K562 (cell line): ENCODE measurements at regions not wholly inside any gene's neighbourhood (a gene's known extent, or its start where the extent isn't known, plus 50 kb on each side); places are given as distances from the start of the nearest gene placed in this dataset.

Source experiments
- ATAC-seq: fragments of 200-7000 bp; cut with Tn5 transposase; 3 replicates; pipeline ENCODE4 v1.9.1; 2020; ENCODE audit warnings: moderate library complexity
- BruUV-seq: library from RNA; stranded (reverse); fragments of 400-500 nt; replicated peaks from 2 replicates; lab custom pipeline; 2021; lab: Mats Ljungman, UMichigan
- CTCF ChIA-PET: fragments of 300-600 bp; formaldehyde crosslinking; extraction: SDS; loops from one replicate; lab custom pipeline; 2021; ENCODE audit warnings: low intra/inter-chr PET ratio; lab: Yijun Ruan, JAX
- POLR2A ChIA-PET: fragments of 300-600, 350-650 bp; sonication (Branson Sonifier 250); formaldehyde crosslinking; extraction: SDS; loops from one replicate; lab custom pipeline; 2021; ENCODE audit warnings: antibody characterized with exemption, inconsistent platforms; lab: Yijun Ruan, JAX
- DNase-seq, 4 experiments: peaks; one replicate each; pipeline versions ENCODE4 v3.0.0 to v3.0.0-alpha.2; 2011 to 2018; ENCODE audit warnings: low spot score in 3 of 4, mixed read lengths in 3 of 4; ENCODE audit errors: extremely low read depth in 1 of 4
- FAIRE-seq: peaks from 2 replicates; lab custom pipeline; 2011; peaks lifted over from hg19 to GRCh38; lab: Jason Lieb, UNC
- H2AFZ ChIP-seq: 2 replicates; pipeline ENCODE4 v1.6.0; 2011; ENCODE audit warnings: low read depth, low read length, control low read depth, inconsistent platforms
- H3K27ac ChIP-seq: fragments of 200-600 bp; 3 replicates; pipeline ENCODE4 v1.8.0; 2011; ENCODE audit warnings: low read depth, mild to moderate bottlenecking, control low read depth, inconsistent platforms, low read length, moderate library complexity, mixed read lengths; ENCODE audit errors: extremely low read depth
- H3K27me3 ChIP-seq, 2 experiments: fragments of 300-600 bp in 1 of 2; 2 replicates in 1 of 2; 3 replicates in 1 of 2; pipeline versions ENCODE4 v1.6.0 to v1.8.0; 2011; ENCODE audit warnings: inconsistent platforms in 2 of 2, low read length in 2 of 2, mild to moderate bottlenecking in 1 of 2, mixed read lengths in 1 of 2, moderate library complexity in 1 of 2; ENCODE audit not compliant: control insufficient read depth in 2 of 2, insufficient read depth in 2 of 2
- H3K36me3 ChIP-seq: fragments of 300-600 bp; 3 replicates; pipeline ENCODE4 v1.8.0; 2011; ENCODE audit warnings: mild to moderate bottlenecking, low read length, inconsistent platforms; ENCODE audit not compliant: control insufficient read depth, insufficient read depth
- H3K4me1 ChIP-seq, 2 experiments: fragments of 200-600 bp in 1 of 2; replicated peaks in 1 of 2; 2 replicates in 1 of 2; 3 replicates in 1 of 2; pipeline versions ENCODE4 v1.5.1 to v1.8.0; 2011; ENCODE audit warnings: inconsistent platforms in 2 of 2, low read length in 2 of 2, mild to moderate bottlenecking in 1 of 2, mixed read lengths in 1 of 2, moderate library complexity in 1 of 2; ENCODE audit not compliant: control insufficient read depth in 2 of 2, insufficient read depth in 2 of 2
- H3K4me2 ChIP-seq: 2 replicates; pipeline ENCODE4 v1.6.1; 2011; ENCODE audit warnings: low read length, control low read depth, inconsistent platforms, mixed read lengths; ENCODE audit not compliant: insufficient read depth
- H3K4me3 ChIP-seq: fragments of 200-600 bp; sonication (generic), shearing (Covaris generic); 2 replicates; pipeline ENCODE4 v1.5.1; 2016; ENCODE audit warnings: control low read depth, inconsistent platforms
- H3K79me2 ChIP-seq: fragments of 200-600 bp; 3 replicates; pipeline ENCODE4 v1.8.0; 2011; ENCODE audit warnings: low read length, inconsistent platforms; ENCODE audit not compliant: control insufficient read depth, insufficient read depth
- H3K9ac ChIP-seq, 2 experiments: 2 replicates each; pipeline versions ENCODE4 v1.6.0 to v1.6.1; 2011; ENCODE audit warnings: low read depth in 2 of 2, low read length in 2 of 2, control low read depth in 1 of 2, inconsistent platforms in 1 of 2, mild to moderate bottlenecking in 1 of 2, mixed read lengths in 1 of 2; ENCODE audit not compliant: insufficient read depth in 1 of 2
- H3K9me1 ChIP-seq: one replicate; pipeline ENCODE4 v1.6.0; 2011; ENCODE audit warnings: inconsistent platforms, mild to moderate bottlenecking, low read length, moderate library complexity; ENCODE audit not compliant: control insufficient read depth, insufficient read depth
- H3K9me3 ChIP-seq: replicated peaks from 2 replicates; pipeline ENCODE4 v1.5.1; 2011; ENCODE audit warnings: low read depth, low read length, inconsistent platforms; ENCODE audit not compliant: control insufficient read depth, insufficient read depth
- H4K20me1 ChIP-seq: replicated peaks from 2 replicates; pipeline ENCODE4 v1.6.1; 2011; ENCODE audit warnings: low read length, inconsistent platforms, mixed read lengths; ENCODE audit not compliant: control insufficient read depth, insufficient read depth
- CHD1 ChIP-seq: fragments of 200-600 bp; sonication (generic); IDR thresholded peaks from one replicate; pipeline ENCODE4 v1.6.1; 2012; ENCODE audit warnings: mild to moderate bottlenecking, moderate library complexity, low read length, inconsistent platforms
- CREBBP ChIP-seq: IDR thresholded peaks from one replicate; pipeline ENCODE4 v1.6.1; 2012; ENCODE audit warnings: low read depth, mild to moderate bottlenecking, control low read depth, inconsistent platforms, low read length
- ETV6 ChIP-seq, 3 experiments: fragments of 150-350 bp in 1 of 3; sonication (generic) in 1 of 3; formaldehyde crosslinking in 1 of 3; IDR thresholded peaks; 2 replicates each; pipeline versions ENCODE4 v1.6.1 to v1.8.0; 2014 to 2022; ENCODE audit warnings: borderline replicate concordance in 2 of 3, low read depth in 2 of 3, antibody characterized with exemption in 1 of 3, low read length in 1 of 3, mild to moderate bottlenecking in 1 of 3, missing genetic modification reagents in 1 of 3
- HDAC2 ChIP-seq: fragments of 450-650 bp; IDR thresholded peaks from 2 replicates; pipeline ENCODE4 v1.6.1; 2016; ENCODE audit warnings: mild to moderate bottlenecking
- KDM2B ChIP-seq: fragments of 250-450 bp; sonication (Bioruptor Pico); IDR thresholded peaks from 2 replicates; pipeline ENCODE4 v1.8.0; 2021; ENCODE audit warnings: mild to moderate bottlenecking, moderate library complexity
- MYBL2 ChIP-seq, 2 experiments: fragments of 450-650 bp in 1 of 2; sonication (generic) in 1 of 2; formaldehyde crosslinking in 1 of 2; IDR thresholded peaks; 2 replicates each; pipeline versions ENCODE4 v1.6.1 to v1.8.1; 2017 to 2022; ENCODE audit warnings: borderline replicate concordance in 1 of 2, inconsistent platforms in 1 of 2, low read depth in 1 of 2, mild to moderate bottlenecking in 1 of 2, missing genetic modification reagents in 1 of 2, moderate library complexity in 1 of 2
- MYNN ChIP-seq, 2 experiments: sonication (generic); formaldehyde crosslinking in 1 of 2; IDR thresholded peaks; 2 replicates each; pipeline versions ENCODE4 v1.5.0 to v1.6.1; 2016 to 2020; ENCODE audit warnings: antibody characterized with exemption in 1 of 2, missing genetic modification reagents in 1 of 2
- TSC22D4 ChIP-seq: fragments of 450-650 bp; IDR thresholded peaks from 2 replicates; pipeline ENCODE4 v1.6.1; 2016; ENCODE audit warnings: missing genetic modification characterization, missing biosample characterization, control low read depth
- ZKSCAN3 ChIP-seq: fragments of 250-450 bp; sonication (Bioruptor Pico); IDR thresholded peaks from 2 replicates; pipeline ENCODE4 v1.4.0; 2020
- ZNF589 ChIP-seq: fragments of 200-800 bp; sonication (Bioruptor generic); IDR thresholded peaks from 2 replicates; pipeline ENCODE4 v1.6.1; 2016; ENCODE audit warnings: low read depth, missing genetic modification characterization, missing compliant biosample characterization
- ZNF695 ChIP-seq: fragments of 450-650 bp; formaldehyde crosslinking; IDR thresholded peaks from 2 replicates; pipeline ENCODE4 v1.4.0; 2020; ENCODE audit warnings: mild to moderate bottlenecking, moderate library complexity
- WGBS: fragments of 100-300 bp; shearing (Covaris generic); methylation state at CpG from one replicate; pipeline ENCODE4 v1.1.6; 2016; ENCODE audit warnings: low coverage, mixed read lengths; ENCODE audit not compliant: insufficient coverage; ENCODE audit errors: missing lambda C conversion rate; 5-methylcytosine and 5-hydroxymethylcytosine counted together
- in situ Hi-C: fragments of 300-500 bp; cut with MboI; formaldehyde crosslinking; loops from 4 replicates; pipeline ENCODE4 v1.15.0; 2018; ENCODE audit warnings: inconsistent platforms, mixed read lengths
- intact Hi-C: fragments of 100-400 bp; cut with micrococcal nuclease; formaldehyde crosslinking; loops from 2 replicates; pipeline ENCODE4 v1.14.2; 2022
- TF ChIP-seq, protein P1 (sequence below): sonication (generic); IDR thresholded peaks from 2 replicates; pipeline ENCODE4 v1.6.1; 2016
- TF ChIP-seq, protein P2 (sequence below): sonication (generic); formaldehyde crosslinking; IDR thresholded peaks from 2 replicates; pipeline ENCODE4 v1.8.0; 2023; ENCODE audit warnings: mild to moderate bottlenecking, missing genetic modification reagents
- TF ChIP-seq, protein P3 (sequence below): fragments of 450-650 bp; formaldehyde crosslinking; IDR thresholded peaks from 2 replicates; pipeline ENCODE4 v1.4.0; 2020; ENCODE audit warnings: mild to moderate bottlenecking, moderate library complexity
- TF ChIP-seq, protein P4 (sequence below): fragments of 450-650 bp; IDR thresholded peaks from 2 replicates; pipeline ENCODE4 v1.6.1; 2017; ENCODE audit warnings: antibody characterized with exemption

DNA sequence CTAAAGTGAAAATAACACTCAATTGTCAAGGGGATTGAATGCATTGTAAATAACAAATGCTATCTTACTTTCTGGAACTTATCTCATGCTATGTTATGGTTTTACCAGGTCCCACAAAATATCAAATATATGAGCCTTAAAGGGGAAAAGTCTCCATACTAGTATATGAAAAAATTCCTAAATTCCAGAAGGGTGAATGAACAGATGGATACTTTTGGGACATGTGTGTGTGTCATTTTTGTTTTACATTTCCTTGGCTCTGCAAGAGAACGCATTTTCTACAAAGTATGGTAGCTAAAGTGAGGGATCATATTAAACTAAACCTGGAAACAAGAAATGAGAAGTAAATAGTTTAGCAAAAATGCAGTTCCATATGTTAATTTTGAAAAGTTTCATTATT lies 682.8 kb downstream of the INHBA start:
- H3K4me3 ChIP-seq = no peak overlapping the region
- FAIRE-seq = no peak
- no peaks in the 10 kb centered on the region for H4K20me1 ChIP-seq
- no peaks in the 10 kb centered on the region for H3K9me1 ChIP-seq
- ChIA-PET POLR2A (no interaction called here), CTCF (no interaction called here)
- no peak for ATAC-seq
- H3K36me3 ChIP-seq = no peaks in the 10 kb centered on the region
- 0% methylated on average over 1 of the region's 1 CpG for WGBS
- intact Hi-C loops (no loop called here), in situ Hi-C loops (no loop called here)
- no peaks in the 10 kb centered on the region for H3K27me3 ChIP-seq
- H3K4me2 ChIP-seq = no peak overlapping the region
- no peaks in the 10 kb centered on the region; the same call in 1 of the 2 replicates for H3K9me3 ChIP-seq
- BruUV-seq = no TSS peak
- no peak overlapping the region for H3K9ac ChIP-seq
- no peaks in the 10 kb centered on the region for H3K4me1 ChIP-seq
- no peak for DNase-seq
- H2AFZ ChIP-seq = no peak overlapping the region
- H3K27ac ChIP-seq = no peak overlapping the region
- no peaks in the 10 kb centered on the region for H3K79me2 ChIP-seq
- TF ChIP-seq ZNF589 (CRISPR knock-in tag) (no peak), CREBBP (no peak), KDM2B (CRISPR knock-in tag) (no peak), CHD1 (no peak), ZNF695 (CRISPR knock-in tag) (no peak), MYBL2 (IDR thresholded peaks at IDR 0.05; ENCODE audit: low read depth) (no peak), MYBL2 (CRISPR knock-in tag; IDR thresholded peaks at IDR 0.05; ENCODE audit: borderline replicate concordance) (no peak), HDAC2 (no peak), TSC22D4 (no peak), ZKSCAN3 (no peak), ETV6 (IDR thresholded peaks at IDR 0.05; ENCODE audit: borderline replicate concordance in 1 of 2, low read depth in 2 of 2, low read length in 1 of 2) (no peak), ETV6 (CRISPR knock-in tag; IDR thresholded peaks at IDR 0.05; ENCODE audit: borderline replicate concordance) (no peak), MYNN (IDR thresholded peaks at IDR 0.05) (no peak), MYNN (CRISPR knock-in tag; IDR thresholded peaks at IDR 0.05) (no peak)
- TF ChIP-seq, protein P1, sequence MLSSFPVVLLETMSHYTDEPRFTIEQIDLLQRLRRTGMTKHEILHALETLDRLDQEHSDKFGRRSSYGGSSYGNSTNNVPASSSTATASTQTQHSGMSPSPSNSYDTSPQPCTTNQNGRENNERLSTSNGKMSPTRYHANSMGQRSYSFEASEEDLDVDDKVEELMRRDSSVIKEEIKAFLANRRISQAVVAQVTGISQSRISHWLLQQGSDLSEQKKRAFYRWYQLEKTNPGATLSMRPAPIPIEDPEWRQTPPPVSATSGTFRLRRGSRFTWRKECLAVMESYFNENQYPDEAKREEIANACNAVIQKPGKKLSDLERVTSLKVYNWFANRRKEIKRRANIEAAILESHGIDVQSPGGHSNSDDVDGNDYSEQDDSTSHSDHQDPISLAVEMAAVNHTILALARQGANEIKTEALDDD = no peak
- TF ChIP-seq, protein P2, sequence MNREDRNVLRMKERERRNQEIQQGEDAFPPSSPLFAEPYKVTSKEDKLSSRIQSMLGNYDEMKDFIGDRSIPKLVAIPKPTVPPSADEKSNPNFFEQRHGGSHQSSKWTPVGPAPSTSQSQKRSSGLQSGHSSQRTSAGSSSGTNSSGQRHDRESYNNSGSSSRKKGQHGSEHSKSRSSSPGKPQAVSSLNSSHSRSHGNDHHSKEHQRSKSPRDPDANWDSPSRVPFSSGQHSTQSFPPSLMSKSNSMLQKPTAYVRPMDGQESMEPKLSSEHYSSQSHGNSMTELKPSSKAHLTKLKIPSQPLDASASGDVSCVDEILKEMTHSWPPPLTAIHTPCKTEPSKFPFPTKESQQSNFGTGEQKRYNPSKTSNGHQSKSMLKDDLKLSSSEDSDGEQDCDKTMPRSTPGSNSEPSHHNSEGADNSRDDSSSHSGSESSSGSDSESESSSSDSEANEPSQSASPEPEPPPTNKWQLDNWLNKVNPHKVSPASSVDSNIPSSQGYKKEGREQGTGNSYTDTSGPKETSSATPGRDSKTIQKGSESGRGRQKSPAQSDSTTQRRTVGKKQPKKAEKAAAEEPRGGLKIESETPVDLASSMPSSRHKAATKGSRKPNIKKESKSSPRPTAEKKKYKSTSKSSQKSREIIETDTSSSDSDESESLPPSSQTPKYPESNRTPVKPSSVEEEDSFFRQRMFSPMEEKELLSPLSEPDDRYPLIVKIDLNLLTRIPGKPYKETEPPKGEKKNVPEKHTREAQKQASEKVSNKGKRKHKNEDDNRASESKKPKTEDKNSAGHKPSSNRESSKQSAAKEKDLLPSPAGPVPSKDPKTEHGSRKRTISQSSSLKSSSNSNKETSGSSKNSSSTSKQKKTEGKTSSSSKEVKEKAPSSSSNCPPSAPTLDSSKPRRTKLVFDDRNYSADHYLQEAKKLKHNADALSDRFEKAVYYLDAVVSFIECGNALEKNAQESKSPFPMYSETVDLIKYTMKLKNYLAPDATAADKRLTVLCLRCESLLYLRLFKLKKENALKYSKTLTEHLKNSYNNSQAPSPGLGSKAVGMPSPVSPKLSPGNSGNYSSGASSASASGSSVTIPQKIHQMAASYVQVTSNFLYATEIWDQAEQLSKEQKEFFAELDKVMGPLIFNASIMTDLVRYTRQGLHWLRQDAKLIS = no peak
- TF ChIP-seq, protein P3, sequence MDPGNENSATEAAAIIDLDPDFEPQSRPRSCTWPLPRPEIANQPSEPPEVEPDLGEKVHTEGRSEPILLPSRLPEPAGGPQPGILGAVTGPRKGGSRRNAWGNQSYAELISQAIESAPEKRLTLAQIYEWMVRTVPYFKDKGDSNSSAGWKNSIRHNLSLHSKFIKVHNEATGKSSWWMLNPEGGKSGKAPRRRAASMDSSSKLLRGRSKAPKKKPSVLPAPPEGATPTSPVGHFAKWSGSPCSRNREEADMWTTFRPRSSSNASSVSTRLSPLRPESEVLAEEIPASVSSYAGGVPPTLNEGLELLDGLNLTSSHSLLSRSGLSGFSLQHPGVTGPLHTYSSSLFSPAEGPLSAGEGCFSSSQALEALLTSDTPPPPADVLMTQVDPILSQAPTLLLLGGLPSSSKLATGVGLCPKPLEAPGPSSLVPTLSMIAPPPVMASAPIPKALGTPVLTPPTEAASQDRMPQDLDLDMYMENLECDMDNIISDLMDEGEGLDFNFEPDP = no peak
- TF ChIP-seq, protein P4, sequence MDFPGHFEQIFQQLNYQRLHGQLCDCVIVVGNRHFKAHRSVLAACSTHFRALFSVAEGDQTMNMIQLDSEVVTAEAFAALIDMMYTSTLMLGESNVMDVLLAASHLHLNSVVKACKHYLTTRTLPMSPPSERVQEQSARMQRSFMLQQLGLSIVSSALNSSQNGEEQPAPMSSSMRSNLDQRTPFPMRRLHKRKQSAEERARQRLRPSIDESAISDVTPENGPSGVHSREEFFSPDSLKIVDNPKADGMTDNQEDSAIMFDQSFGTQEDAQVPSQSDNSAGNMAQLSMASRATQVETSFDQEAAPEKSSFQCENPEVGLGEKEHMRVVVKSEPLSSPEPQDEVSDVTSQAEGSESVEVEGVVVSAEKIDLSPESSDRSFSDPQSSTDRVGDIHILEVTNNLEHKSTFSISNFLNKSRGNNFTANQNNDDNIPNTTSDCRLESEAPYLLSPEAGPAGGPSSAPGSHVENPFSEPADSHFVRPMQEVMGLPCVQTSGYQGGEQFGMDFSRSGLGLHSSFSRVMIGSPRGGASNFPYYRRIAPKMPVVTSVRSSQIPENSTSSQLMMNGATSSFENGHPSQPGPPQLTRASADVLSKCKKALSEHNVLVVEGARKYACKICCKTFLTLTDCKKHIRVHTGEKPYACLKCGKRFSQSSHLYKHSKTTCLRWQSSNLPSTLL = no peak
